Uterus (tissue), 3 donors: ENCODE measurements at regions not wholly inside any gene's neighbourhood (a gene's known extent, or its start where the extent isn't known, plus 50 kb on each side); places are given as distances from the start of the nearest gene placed in this dataset.

Experiments used
- DNase-seq, 2 donors: peaks; one replicate each; pipeline ENCODE4 v3.0.0-alpha.2; 2019 to 2020
- H3K27ac ChIP-seq, 2 donors: fragments of 200-600 bp; sonication (generic); 1 replicate in 1 of 2; 2 replicates in 1 of 2; pipeline ENCODE4 v1.5.1; 2016 to 2018
- H3K27me3 ChIP-seq, 2 donors: fragments of 200-600 bp; sonication (generic); one replicate each; pipeline ENCODE4 v1.5.1; 2018 to 2019; ENCODE audit warnings: control low read depth in 1 of 2
- H3K36me3 ChIP-seq, 2 donors: fragments of 200-600 bp; sonication (generic); one replicate each; pipeline ENCODE4 v1.5.1; 2019; ENCODE audit warnings: control low read depth in 1 of 2
- H3K4me1 ChIP-seq, 2 donors: fragments of 200-600 bp; sonication (generic); one replicate each; pipeline ENCODE4 v1.5.1; 2018 to 2019; ENCODE audit warnings: control low read depth in 1 of 2
- H3K4me3 ChIP-seq, 2 donors: fragments of 200-600 bp; sonication (generic); 1 replicate in 1 of 2; 2 replicates in 1 of 2; pipeline ENCODE4 v1.5.1; 2018 to 2019; ENCODE audit warnings: mild to moderate bottlenecking in 1 of 2
- H3K9me3 ChIP-seq, 2 donors: fragments of 200-600 bp; sonication (generic); one replicate each; pipeline ENCODE4 v1.5.1; 2019; ENCODE audit warnings: control low read depth in 1 of 2
- CTCF ChIP-seq, 4 experiments: fragments of 200-600 bp in 2 of 4; fragments of 450-650 bp in 2 of 4; sonication (generic) in 2 of 4; IDR thresholded peaks; one replicate each; pipeline ENCODE4 v1.5.1; 2016 to 2019; ENCODE audit warnings: antibody characterized with exemption in 4 of 4, mild to moderate bottlenecking in 2 of 4, moderate library complexity in 1 of 4
- POLR2A ChIP-seq, 2 donors: fragments of 450-650 bp; IDR thresholded peaks; one replicate each; pipeline ENCODE4 v1.6.1; 2016; ENCODE audit warnings: antibody characterized with exemption in 2 of 2, mild to moderate bottlenecking in 1 of 2, moderate library complexity in 1 of 2
- intact Hi-C: fragments of 100-400 bp; cut with DNase I; formaldehyde crosslinking; loops from one replicate; pipeline ENCODE4 v1.15.1; 2023; ENCODE audit warnings: low total_unique reads
- donor health status: DM: yes; HTN: yes; CAD: no.

- H3K9me3 ChIP-seq, result no peaks in the 10 kb centered on the region
Observed at GRCh38 chr12:130223767-130224244, 61.5 kb downstream of the FZD10 start.

GRCh38 chr12:130224613-130225012, 62.3 kb downstream of the FZD10 start:
- no peak for TF ChIP-seq POLR2A (IDR thresholded peaks at IDR 0.05)
- intact Hi-C loops, result no loop called here
- Histone ChIP-seq H3K27me3 (no peaks in the 10 kb centered on the region), H3K4me3 (no peak overlapping the region), H3K9me3 (no peaks in the 10 kb centered on the region), H3K4me1 (no peaks in the 10 kb centered on the region), H3K36me3 (no peaks in the 10 kb centered on the region), H3K27ac (no peak overlapping the region)
- no peak for DNase-seq

More at GRCh38 chr12:130223767-130224244, 61.5 kb downstream of the FZD10 start:
- intact Hi-C loops, result no loop called here
- no peak for TF ChIP-seq CTCF (IDR thresholded peaks at IDR 0.05)
- no peak for TF ChIP-seq POLR2A (IDR thresholded peaks at IDR 0.05)
- Histone ChIP-seq H3K36me3 (no peaks in the 10 kb centered on the region), H3K27me3 (no peaks in the 10 kb centered on the region), H3K27ac (no peak overlapping the region), H3K4me1 (no peaks in the 10 kb centered on the region), H3K4me3 (no peak overlapping the region)
- DNase-seq, result no peak

- H3K4me3 ChIP-seq, result no peak overlapping the region
Observed at GRCh38 chr12:130225347-130225746, 63.1 kb downstream of the FZD10 start.

GRCh38 chr12:130226126-130226525, 63.9 kb downstream of the FZD10 start:
- Histone ChIP-seq H3K27me3 (no peaks in the 10 kb centered on the region), H3K4me3 (no peak overlapping the region), H3K9me3 (no peaks in the 10 kb centered on the region), H3K36me3 (no peaks in the 10 kb centered on the region), H3K4me1 (no peaks in the 10 kb centered on the region), H3K27ac (no peak overlapping the region)
- intact Hi-C loops, result no loop called here
- DNase-seq, result no peak
- TF ChIP-seq POLR2A (IDR thresholded peaks at IDR 0.05) (no peak), CTCF (IDR thresholded peaks at IDR 0.05) (no peak)

More at GRCh38 chr12:130225347-130225746, 63.1 kb downstream of the FZD10 start:
- intact Hi-C loops, result no loop called here
- Histone ChIP-seq H3K4me1 (no peaks in the 10 kb centered on the region), H3K9me3 (no peaks in the 10 kb centered on the region), H3K27ac (no peak overlapping the region), H3K27me3 (no peaks in the 10 kb centered on the region), H3K36me3 (no peaks in the 10 kb centered on the region)
- DNase-seq, result no peak
- no peak for TF ChIP-seq CTCF (IDR thresholded peaks at IDR 0.05)
- TF ChIP-seq POLR2A (IDR thresholded peaks at IDR 0.05), result no peak

- Histone ChIP-seq H3K9me3 (no peaks in the 10 kb centered on the region), H3K4me3 (no peak overlapping the region), H3K4me1 (no peaks in the 10 kb centered on the region), H3K27me3 (no peaks in the 10 kb centered on the region), H3K36me3 (no peaks in the 10 kb centered on the region), H3K27ac (no peak overlapping the region)
- intact Hi-C loops, result no loop called here
- DNase-seq, result no peak
- TF ChIP-seq POLR2A (IDR thresholded peaks at IDR 0.05) (no peak), CTCF (IDR thresholded peaks at IDR 0.05) (no peak)
Observed at GRCh38 chr12:130226771-130227170, 64.5 kb downstream of the FZD10 start.

- H3K27me3 ChIP-seq, result no peaks in the 10 kb centered on the region
- DNase-seq, result no peak
- no peak overlapping the region for H3K27ac ChIP-seq
- H3K4me3 ChIP-seq, result no peak overlapping the region
- no peaks in the 10 kb centered on the region for H3K4me1 ChIP-seq
- H3K36me3 ChIP-seq, result no peaks in the 10 kb centered on the region
- intact Hi-C loops, result no loop called here
- TF ChIP-seq POLR2A (IDR thresholded peaks at IDR 0.05) (no peak), CTCF (IDR thresholded peaks at IDR 0.05) (no peak)
- no peaks in the 10 kb centered on the region for H3K9me3 ChIP-seq
Observed at GRCh38 chr12:130227641-130228040, 65.4 kb downstream of the FZD10 start.
